ENCODE measurements at regions not wholly inside any gene's neighbourhood (a gene's known extent, or its start where the extent isn't known, plus 50 kb on each side); places are given as distances from the start of the nearest gene placed in this dataset.
A peak's percentile ranks its signal among the peaks of the same experiment; 100 is the strongest.

DNA sequence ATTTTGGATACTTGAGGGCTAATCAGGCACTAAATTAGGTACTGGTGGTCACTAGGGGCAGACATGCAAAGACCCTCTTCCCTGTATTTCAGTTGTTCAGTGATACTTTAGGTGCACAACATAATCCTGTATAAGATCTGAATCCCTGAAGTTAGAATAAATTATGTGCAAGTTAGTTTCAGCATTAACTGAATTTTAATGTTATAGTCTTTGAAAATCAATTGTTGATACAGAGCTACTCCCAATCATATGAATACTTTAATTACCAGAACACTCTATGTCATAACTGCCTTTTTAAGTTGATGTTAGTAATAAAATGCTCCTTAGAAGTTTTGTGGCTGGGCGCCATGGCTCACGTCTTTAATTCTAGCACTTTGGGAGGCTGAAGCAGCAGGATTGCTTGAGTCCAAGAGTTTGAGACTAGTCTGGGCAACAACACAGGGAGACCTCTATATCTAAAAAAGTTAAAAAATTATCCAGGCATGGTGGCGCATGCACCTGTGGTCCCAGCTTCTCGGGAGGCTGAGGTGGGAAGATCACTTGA is 87.1 kb upstream of the SKAP2 start:
- H3K4me3 ChIP-seq (ENCODE audit: low read length) = no peak overlapping the region
- peaks cover 30% of the 10 kb centered on the region for H3K4me1 Mint-ChIP-seq

DNA sequence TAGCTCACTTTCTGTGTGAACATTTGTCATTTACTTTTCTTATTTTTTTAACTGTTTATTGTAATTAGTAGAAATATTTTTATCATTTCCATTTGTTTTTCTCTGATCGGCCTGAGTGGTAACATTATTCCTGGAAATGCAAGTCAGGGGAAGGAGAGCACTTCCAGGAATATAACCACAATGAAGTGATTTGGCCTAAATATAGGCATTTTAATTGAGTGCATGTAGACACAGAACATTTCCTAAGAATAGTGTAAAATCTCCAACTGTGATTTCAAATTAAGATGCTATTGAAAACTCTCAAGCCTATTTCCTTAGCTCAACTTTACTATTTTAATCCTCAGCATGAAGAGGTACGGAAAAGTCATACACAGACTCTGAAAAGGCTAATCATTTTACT is 86.5 kb upstream of the SKAP2 start:
- no peaks in the 10 kb centered on the region for H3K9me3 Mint-ChIP-seq
- H3K4me1 ChIP-seq (ENCODE audit: control insufficient read depth, insufficient read depth, low read length) = no peaks in the 10 kb centered on the region
- H3K27ac Mint-ChIP-seq = no peak overlapping the region
- no peak overlapping the region for H3K4me3 Mint-ChIP-seq
- H3K9ac ChIP-seq (ENCODE audit: extremely low read depth, low read length, poor library complexity, severe bottlenecking) = no peak overlapping the region
- DNase-seq = no peak
- no peaks in the 10 kb centered on the region for H3K27me3 ChIP-seq (ENCODE audit: control insufficient read depth, insufficient read depth, low read length, poor library complexity, severe bottlenecking)
- H3K4me1 Mint-ChIP-seq = peaks cover 30% of the 10 kb centered on the region
- no peaks in the 10 kb centered on the region for H3K9me3 ChIP-seq (ENCODE audit: control insufficient read depth, low read length)
- WGBS, 2 experiments (ENCODE audit: insufficient coverage in 1 of 2, insufficient read length in 1 of 2) = 93% methylated on average over 2 of the region's 2 CpGs; no CpG with 5 or more reads in 1 of the 2 experiments
- no peaks in the 10 kb centered on the region for H3K36me3 ChIP-seq (ENCODE audit: control insufficient read depth, insufficient read depth, low read length)
- H3K27ac ChIP-seq (ENCODE audit: low read depth, low read length) = no peak overlapping the region
- H3K4me3 ChIP-seq (ENCODE audit: low read length) = no peak overlapping the region
- H3K27me3 Mint-ChIP-seq (ENCODE audit: insufficient read depth) = peaks cover 6% of the 10 kb centered on the region
- TF ChIP-seq CTCF (conservative IDR thresholded peaks at IDR 0.05) = no peak
- no peaks in the 10 kb centered on the region for H3K36me3 Mint-ChIP-seq (ENCODE audit: low read depth)

More for the DNA sequence above, 87.1 kb upstream of the SKAP2 start:
- Histone ChIP-seq H3K27ac (ENCODE audit: low read depth, low read length) (no peak overlapping the region), H3K9me3 (ENCODE audit: control insufficient read depth, low read length) (no peaks in the 10 kb centered on the region), H3K4me1 (ENCODE audit: control insufficient read depth, insufficient read depth, low read length) (no peaks in the 10 kb centered on the region), H3K27me3 (ENCODE audit: control insufficient read depth, insufficient read depth, low read length, poor library complexity, severe bottlenecking) (no peaks in the 10 kb centered on the region), H3K9ac (ENCODE audit: extremely low read depth, low read length, poor library complexity, severe bottlenecking) (no peak overlapping the region), H3K36me3 (ENCODE audit: control insufficient read depth, insufficient read depth, low read length) (no peaks in the 10 kb centered on the region)
- Mint-ChIP-seq H3K27me3 (ENCODE audit: insufficient read depth) (peaks cover 12% of the 10 kb centered on the region), H3K36me3 (ENCODE audit: low read depth) (no peaks in the 10 kb centered on the region), H3K27ac (no peak overlapping the region), H3K4me3 (no peak overlapping the region), H3K9me3 (no peaks in the 10 kb centered on the region)
- TF ChIP-seq CTCF (conservative IDR thresholded peaks at IDR 0.05) = no peak
- WGBS, 2 experiments (ENCODE audit: insufficient coverage in 1 of 2, insufficient read length in 1 of 2) = 92 to 96% methylated on average over 4 of the region's 4 CpGs
- no peak for DNase-seq

- H3K4me1 ChIP-seq (ENCODE audit: control insufficient read depth, insufficient read depth, low read length) = no peaks in the 10 kb centered on the region
- no peak overlapping the region for H3K27ac ChIP-seq (ENCODE audit: low read depth, low read length)
- no peak for DNase-seq
- Mint-ChIP-seq H3K27me3 (ENCODE audit: insufficient read depth) (peaks cover 2% of the 10 kb centered on the region), H3K4me1 (peaks cover 30% of the 10 kb centered on the region), H3K36me3 (ENCODE audit: low read depth) (no peaks in the 10 kb centered on the region), H3K4me3 (peak overlapping the region; percentile 12), H3K27ac (peak overlapping the region; percentile 84), H3K9me3 (no peaks in the 10 kb centered on the region)
- peak overlapping the region; percentile 22 for H3K4me3 ChIP-seq (ENCODE audit: low read length)
- H3K27me3 ChIP-seq (ENCODE audit: control insufficient read depth, insufficient read depth, low read length, poor library complexity, severe bottlenecking) = no peaks in the 10 kb centered on the region
- WGBS, 2 experiments (ENCODE audit: insufficient coverage in 1 of 2, insufficient read length in 1 of 2) = 0% methylated on average over 1 of the region's 1 CpG; no CpG with 5 or more reads in 1 of the 2 experiments
- no peak for TF ChIP-seq CTCF (conservative IDR thresholded peaks at IDR 0.05)
- H3K36me3 ChIP-seq (ENCODE audit: control insufficient read depth, insufficient read depth, low read length) = no peaks in the 10 kb centered on the region
- H3K9me3 ChIP-seq (ENCODE audit: control insufficient read depth, low read length) = no peaks in the 10 kb centered on the region
- no peak overlapping the region for H3K9ac ChIP-seq (ENCODE audit: extremely low read depth, low read length, poor library complexity, severe bottlenecking)
Measured at GRCh38 chr7:26949319-26949718, 84.9 kb upstream of the SKAP2 start.
